Mesenchymal stem cell (in vitro differentiated cells and primary cell): ENCODE measurements at regions not wholly inside any gene's neighbourhood (a gene's known extent, or its start where the extent isn't known, plus 50 kb on each side); places are given as distances from the start of the nearest gene placed in this dataset.
"Not testable (repeated sequence)": the region's sequence is repeated elsewhere in the genome, so short reads cannot be mapped to it uniquely, and the experiment has no call there.

Experiments used
- DNase-seq: peaks from one replicate; pipeline ENCODE4 v3.0.0-alpha.2; 2013
- H2AFZ ChIP-seq: one replicate; pipeline ENCODE4 v1.6.1; 2013; ENCODE audit warnings: low read depth, mild to moderate bottlenecking, control low read depth, inconsistent platforms, low read length, moderate library complexity
- H2AK5ac ChIP-seq: 2 replicates; pipeline ENCODE4 v1.6.1; 2013; ENCODE audit warnings: low read length, moderate library complexity, mild to moderate bottlenecking, inconsistent platforms; ENCODE audit not compliant: severe bottlenecking
- H2BK120ac ChIP-seq: one replicate; pipeline ENCODE4 v1.6.1; 2013; ENCODE audit warnings: low read depth, mild to moderate bottlenecking, inconsistent platforms, low read length, moderate library complexity
- H2BK12ac ChIP-seq, 2 experiments: one replicate each; pipeline ENCODE4 v1.6.1; 2013; ENCODE audit warnings: inconsistent platforms in 2 of 2, low read length in 2 of 2, mild to moderate bottlenecking in 2 of 2, moderate library complexity in 2 of 2, control low read depth in 1 of 2
- H2BK15ac ChIP-seq: one replicate; pipeline ENCODE4 v1.6.1; 2013; ENCODE audit warnings: mild to moderate bottlenecking, low read depth, inconsistent platforms; ENCODE audit not compliant: poor library complexity, severe bottlenecking
- H2BK5ac ChIP-seq: 2 replicates; pipeline ENCODE4 v1.6.1; 2013; ENCODE audit warnings: low read depth, mild to moderate bottlenecking, low read length, control low read depth, inconsistent platforms; ENCODE audit not compliant: poor library complexity, severe bottlenecking
- H3K14ac ChIP-seq, 2 experiments: one replicate each; pipeline ENCODE4 v1.6.1; 2013; ENCODE audit warnings: inconsistent platforms in 2 of 2, low read length in 2 of 2, control low read depth in 1 of 2, mild to moderate bottlenecking in 1 of 2, moderate library complexity in 1 of 2
- H3K18ac ChIP-seq, 2 experiments: one replicate each; pipeline ENCODE4 v1.6.1; 2013; ENCODE audit warnings: inconsistent platforms in 2 of 2, low read length in 2 of 2, control low read depth in 1 of 2, low read depth in 1 of 2, mild to moderate bottlenecking in 1 of 2
- H3K23ac ChIP-seq, 2 experiments: one replicate each; pipeline ENCODE4 v1.6.1; 2013; ENCODE audit warnings: inconsistent platforms in 2 of 2, low read length in 2 of 2, mild to moderate bottlenecking in 2 of 2, moderate library complexity in 2 of 2, control low read depth in 1 of 2
- H3K27ac ChIP-seq: 2 replicates; pipeline ENCODE4 v1.5.1; 2013; ENCODE audit warnings: mild to moderate bottlenecking, moderate library complexity, low read length, control low read depth, inconsistent platforms; ENCODE audit not compliant: poor library complexity, severe bottlenecking
- H3K27me3 ChIP-seq, 2 experiments: 2 replicates each; pipeline versions ENCODE4 v1.6.1 to v1.7.0; 2013; ENCODE audit warnings: low read length in 2 of 2, mild to moderate bottlenecking in 2 of 2, moderate library complexity in 2 of 2, control low read depth in 1 of 2, inconsistent platforms in 1 of 2; ENCODE audit not compliant: control insufficient read depth in 1 of 2, insufficient read depth in 1 of 2
- H3K36me3 ChIP-seq, 2 experiments: 2 replicates each; pipeline versions ENCODE4 v1.6.1 to v1.7.0; 2013; ENCODE audit warnings: low read length in 2 of 2, control low read depth in 1 of 2, inconsistent platforms in 1 of 2, low read depth in 1 of 2, mild to moderate bottlenecking in 1 of 2; ENCODE audit not compliant: insufficient read depth in 2 of 2, control insufficient read depth in 1 of 2
- H3K4ac ChIP-seq, 2 experiments: one replicate each; pipeline ENCODE4 v1.6.1; 2013; ENCODE audit warnings: inconsistent platforms in 2 of 2, low read length in 2 of 2, mild to moderate bottlenecking in 2 of 2, moderate library complexity in 2 of 2, control low read depth in 1 of 2, low read depth in 1 of 2
- H3K4me1 ChIP-seq: 2 replicates; pipeline ENCODE4 v1.6.1; 2013; ENCODE audit warnings: low read depth, low read length, control low read depth; ENCODE audit not compliant: control insufficient read depth, insufficient read depth
- H3K4me2 ChIP-seq: 2 replicates; pipeline ENCODE4 v1.6.1; 2013; ENCODE audit warnings: low read length, mild to moderate bottlenecking, inconsistent platforms; ENCODE audit not compliant: poor library complexity, severe bottlenecking
- H3K4me3 ChIP-seq, 2 experiments: 2 replicates each; pipeline versions ENCODE4 v1.5.1 to v1.7.0; 2013; ENCODE audit warnings: low read length in 2 of 2, mild to moderate bottlenecking in 2 of 2, control low read depth in 1 of 2, low read depth in 1 of 2; ENCODE audit not compliant: insufficient read depth in 1 of 2
- H3K79me1 ChIP-seq: replicated peaks from 2 replicates; pipeline ENCODE4 v1.6.1; 2013; ENCODE audit warnings: mild to moderate bottlenecking, control low read depth, low read length, inconsistent platforms; ENCODE audit not compliant: poor library complexity, severe bottlenecking
- H3K9ac ChIP-seq: 2 replicates; pipeline ENCODE4 v1.7.0; 2013; ENCODE audit warnings: mild to moderate bottlenecking, low read length, moderate library complexity
- H3K9me3 ChIP-seq: 2 replicates; pipeline ENCODE4 v1.7.0; 2013; ENCODE audit warnings: mild to moderate bottlenecking, low read length; ENCODE audit not compliant: control insufficient read depth
- H4K8ac ChIP-seq: one replicate; pipeline ENCODE4 v1.6.1; 2013; ENCODE audit warnings: inconsistent platforms, mild to moderate bottlenecking, low read length, moderate library complexity
- H4K91ac ChIP-seq: one replicate; pipeline ENCODE4 v1.6.1; 2013; ENCODE audit warnings: mild to moderate bottlenecking, low read length, inconsistent platforms
- WGBS: methylation state at CpG from one replicate; pipeline ENCODE4 v1.1.7; 2013; ENCODE audit warnings: mixed read lengths; 5-methylcytosine and 5-hydroxymethylcytosine counted together

DNA sequence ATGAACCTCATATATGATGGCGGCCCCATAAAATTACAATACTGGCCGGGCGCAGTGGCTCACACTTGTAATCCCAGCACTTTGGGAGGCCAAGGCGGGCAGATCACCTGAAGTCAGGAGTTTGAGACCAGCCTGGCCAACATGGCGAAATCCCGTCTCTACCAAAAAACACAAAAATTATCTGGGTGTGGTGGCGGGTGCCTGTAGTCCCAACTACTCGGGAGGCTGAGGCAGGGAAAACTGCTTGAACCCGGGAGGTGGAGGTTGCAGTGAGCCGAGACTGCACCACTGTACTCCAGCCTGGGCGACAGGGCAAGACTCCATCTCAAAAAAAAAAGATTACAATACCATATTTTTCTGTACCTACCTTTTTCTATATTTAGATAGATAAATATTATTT lies 1345.5 kb downstream of the BRD1 start:
- not testable (repeated sequence) for DNase-seq, H2BK15ac ChIP-seq, H2BK12ac ChIP-seq, H4K91ac ChIP-seq, H2AK5ac ChIP-seq, H3K4me3 ChIP-seq, H3K27ac ChIP-seq, H3K4ac ChIP-seq, H2BK120ac ChIP-seq, H3K14ac ChIP-seq, H3K9me3 ChIP-seq, H2AFZ ChIP-seq, H3K79me1 ChIP-seq, H4K8ac ChIP-seq, H3K4me1 ChIP-seq, H3K4me2 ChIP-seq, H2BK5ac ChIP-seq, H3K36me3 ChIP-seq, H3K9ac ChIP-seq, H3K23ac ChIP-seq, H3K18ac ChIP-seq
- 87% methylated on average over 10 of the region's 11 CpGs for WGBS
- H3K27me3 ChIP-seq, result peaks cover under 1 to 27% of the 10 kb centered on the region in 2 experiments

DNA sequence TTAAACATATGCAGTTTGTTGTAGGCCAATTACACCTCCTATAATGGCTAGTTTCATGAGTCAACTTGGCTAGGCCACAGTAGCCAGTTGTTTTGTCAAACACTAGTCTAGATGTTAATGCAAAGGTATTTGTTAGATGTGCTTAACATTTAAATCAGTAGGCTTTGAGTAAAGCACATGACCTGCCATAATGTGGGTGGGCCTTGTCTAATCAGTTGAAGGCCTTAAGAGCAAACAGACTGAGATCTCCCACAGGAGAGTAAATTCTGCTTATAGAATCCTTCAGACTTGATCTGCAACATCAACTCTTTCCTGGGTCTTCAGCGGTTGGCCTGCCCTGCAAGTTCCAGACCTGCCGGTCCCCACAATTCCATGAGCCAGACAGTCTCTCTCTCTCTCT lies 1345.9 kb downstream of the BRD1 start:
- Histone ChIP-seq H3K27me3 (peaks cover 0 to 23% of the 10 kb centered on the region in 2 experiments), H2BK5ac (no peak overlapping the region), H3K79me1 (no peaks in the 10 kb centered on the region), H3K23ac (no peak overlapping the region), H2BK12ac (no peak overlapping the region), H2BK15ac (no peak overlapping the region), H4K91ac (no peak overlapping the region), H3K4me2 (no peak overlapping the region), H2BK120ac (no peak overlapping the region), H3K18ac (no peak overlapping the region), H4K8ac (no peak overlapping the region), H3K36me3 (no peaks in the 10 kb centered on the region), H3K4me1 (no peaks in the 10 kb centered on the region), H3K27ac (no peak overlapping the region), H2AK5ac (no peak overlapping the region), H2AFZ (no peak overlapping the region), H3K9me3 (no peaks in the 10 kb centered on the region), H3K4ac (no peak overlapping the region), H3K4me3 (no peak overlapping the region), H3K9ac (no peak overlapping the region), H3K14ac (no peak overlapping the region)
- WGBS, result no CpG with 5 or more reads among the region's 2 CpGs
- no peak for DNase-seq

DNA sequence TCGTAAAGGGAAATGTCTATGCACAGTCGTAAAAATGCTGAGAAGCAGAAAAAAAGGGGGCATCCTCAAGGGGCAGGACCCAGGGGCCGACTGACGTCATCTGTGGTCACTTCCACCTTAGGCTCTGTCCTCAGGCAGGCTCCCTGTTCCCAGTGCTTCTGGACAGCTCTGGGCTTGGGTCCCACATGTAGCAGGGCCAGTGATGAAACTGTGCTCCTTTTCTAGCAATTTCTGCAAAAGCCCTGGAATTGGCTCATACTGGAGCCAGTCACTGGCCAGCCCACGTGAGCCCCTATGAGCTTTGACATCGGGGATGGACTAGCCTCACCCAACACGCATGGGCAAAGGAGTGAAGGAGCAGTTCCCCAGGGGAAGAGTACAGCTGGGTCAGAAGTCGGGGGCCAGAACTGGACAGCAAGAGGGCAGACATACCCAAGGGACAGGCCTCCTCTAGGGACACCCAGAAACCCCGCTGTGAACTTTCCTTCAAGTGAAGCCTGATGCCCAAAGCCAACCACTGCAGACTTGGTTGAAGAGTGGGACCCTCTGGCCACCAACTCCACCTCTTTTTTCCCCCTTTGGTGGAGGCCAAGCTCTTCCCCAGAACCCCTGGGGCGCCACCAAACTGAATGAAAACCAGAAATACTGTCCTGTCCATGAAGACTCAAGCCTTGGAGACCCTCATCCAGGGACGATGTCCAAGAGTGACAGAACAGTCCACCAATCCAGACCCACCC lies 1349.0 kb downstream of the BRD1 start:
- Histone ChIP-seq H2BK5ac (no peak overlapping the region), H3K9me3 (no peaks in the 10 kb centered on the region), H2AFZ (no peak overlapping the region), H3K27ac (no peak overlapping the region), H3K14ac (no peak overlapping the region), H4K91ac (no peak overlapping the region), H2AK5ac (no peak overlapping the region), H3K18ac (no peak overlapping the region), H2BK120ac (no peak overlapping the region), H3K27me3 (peaks cover 0 to 1% of the 10 kb centered on the region in 2 experiments), H3K4ac (no peak overlapping the region), H2BK12ac (no peak overlapping the region), H3K4me3 (no peak overlapping the region), H3K23ac (no peak overlapping the region), H3K9ac (no peak overlapping the region), H3K36me3 (no peaks in the 10 kb centered on the region), H2BK15ac (no peak overlapping the region), H3K4me1 (no peaks in the 10 kb centered on the region), H3K79me1 (no peaks in the 10 kb centered on the region), H3K4me2 (no peak overlapping the region), H4K8ac (no peak overlapping the region)
- 73% methylated on average over 11 of the region's 11 CpGs for WGBS
- no peak for DNase-seq

DNA sequence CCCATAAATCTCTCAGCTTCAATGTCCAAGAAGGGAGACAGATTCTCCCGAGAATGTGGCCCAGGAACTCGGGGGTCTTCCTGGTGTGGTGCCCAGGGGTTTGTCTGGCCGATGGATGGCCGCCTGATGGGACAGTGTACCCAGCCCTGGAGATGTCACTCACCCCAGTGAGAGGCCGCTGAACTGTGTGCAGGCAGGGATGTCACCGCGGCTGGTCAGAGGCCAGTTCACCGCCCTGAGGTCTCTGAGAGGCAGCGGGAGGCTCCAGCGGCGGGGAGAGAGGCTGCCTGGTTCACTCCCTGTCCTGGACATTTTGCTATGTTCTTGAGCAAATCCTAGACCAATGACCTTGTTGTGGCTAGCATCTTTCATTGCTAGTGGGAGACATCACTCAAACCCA lies 1349.5 kb downstream of the BRD1 start:
- H3K36me3 ChIP-seq, result no peaks in the 10 kb centered on the region
- H2BK15ac ChIP-seq, result no peak overlapping the region
- H3K79me1 ChIP-seq, result no peaks in the 10 kb centered on the region
- no peak overlapping the region for H3K4me2 ChIP-seq
- H3K27me3 ChIP-seq, result no peaks in the 10 kb centered on the region
- H3K4ac ChIP-seq, result no peak overlapping the region
- no peaks in the 10 kb centered on the region for H3K9me3 ChIP-seq
- no peak overlapping the region for H3K14ac ChIP-seq
- no peak overlapping the region for H3K4me3 ChIP-seq
- no peak for DNase-seq
- H2AK5ac ChIP-seq, result no peak overlapping the region
- no peak overlapping the region for H2BK12ac ChIP-seq
- 76% methylated on average over 11 of the region's 11 CpGs for WGBS
- H2AFZ ChIP-seq, result no peak overlapping the region
- H3K18ac ChIP-seq, result no peak overlapping the region
- H4K91ac ChIP-seq, result no peak overlapping the region
- H3K9ac ChIP-seq, result no peak overlapping the region
- no peaks in the 10 kb centered on the region for H3K4me1 ChIP-seq
- no peak overlapping the region for H2BK120ac ChIP-seq
- no peak overlapping the region for H4K8ac ChIP-seq
- H2BK5ac ChIP-seq, result no peak overlapping the region
- no peak overlapping the region for H3K27ac ChIP-seq
- H3K23ac ChIP-seq, result no peak overlapping the region
